Ectodermal cell (in vitro differentiated cells): ENCODE measurements at regions not wholly inside any gene's neighbourhood (a gene's known extent, or its start where the extent isn't known, plus 50 kb on each side); places are given as distances from the start of the nearest gene placed in this dataset.
"Not testable (repeated sequence)": the region's sequence is repeated elsewhere in the genome, so short reads cannot be mapped to it uniquely, and the experiment has no call there.

Source experiments
- H3K27ac ChIP-seq: 2 replicates; pipeline ENCODE4 v1.7.0; 2013; ENCODE audit warnings: mild to moderate bottlenecking, low read depth, low read length; ENCODE audit not compliant: insufficient read depth, poor library complexity, severe bottlenecking
- H3K27me3 ChIP-seq: 2 replicates; pipeline ENCODE4 v1.7.0; 2013; ENCODE audit warnings: mild to moderate bottlenecking, low read length; ENCODE audit not compliant: insufficient read depth, control insufficient read depth, poor library complexity, severe bottlenecking
- H3K36me3 ChIP-seq: one replicate; pipeline ENCODE4 v1.7.0; 2013; ENCODE audit warnings: low read length; ENCODE audit not compliant: control insufficient read depth, insufficient read depth
- H3K4me1 ChIP-seq: one replicate; pipeline ENCODE4 v1.7.0; 2013; ENCODE audit warnings: low read length; ENCODE audit not compliant: control insufficient read depth, insufficient read depth
- H3K4me3 ChIP-seq: 2 replicates; pipeline ENCODE4 v1.7.0; 2013; ENCODE audit warnings: low read depth, low read length, control low read depth; ENCODE audit not compliant: insufficient read depth
- H3K9me3 ChIP-seq: 2 replicates; pipeline ENCODE4 v1.7.0; 2013; ENCODE audit warnings: mild to moderate bottlenecking, low read length, moderate library complexity; ENCODE audit not compliant: control insufficient read depth
- WGBS, 2 experiments: methylation state at CpG; one replicate each; pipeline ENCODE4 v1.1.7; 2013; ENCODE audit warnings: missing lambda C conversion rate in 2 of 2; 5-methylcytosine and 5-hydroxymethylcytosine counted together

DNA sequence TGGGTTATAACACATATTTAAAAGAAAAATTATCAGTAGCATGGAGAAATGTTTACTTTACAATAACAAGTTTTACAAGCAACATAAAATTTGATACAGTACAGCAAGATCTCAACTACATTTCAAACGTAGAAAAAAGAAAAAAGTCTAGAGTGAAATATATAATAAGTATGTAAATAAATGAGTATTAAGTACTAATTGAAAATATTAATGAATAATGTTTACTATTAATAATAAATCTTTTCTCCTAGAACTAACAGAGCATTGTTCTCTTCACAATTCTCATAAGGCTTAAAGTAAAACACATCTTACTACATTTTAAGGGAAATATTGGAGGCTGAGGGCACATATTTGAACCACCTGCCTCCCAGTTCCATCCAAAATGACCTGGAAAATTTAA, 72.1 kb downstream of the TMEM212 start:
- H3K9me3 ChIP-seq, result no peaks in the 10 kb centered on the region
- no peaks in the 10 kb centered on the region for H3K36me3 ChIP-seq
- no peaks in the 10 kb centered on the region for H3K27me3 ChIP-seq
- no peak overlapping the region for H3K4me3 ChIP-seq
- no CpG with 5 or more reads among the region's 1 CpG for WGBS, 2 experiments
- no peak overlapping the region for H3K27ac ChIP-seq
- H3K4me1 ChIP-seq, result no peaks in the 10 kb centered on the region

DNA sequence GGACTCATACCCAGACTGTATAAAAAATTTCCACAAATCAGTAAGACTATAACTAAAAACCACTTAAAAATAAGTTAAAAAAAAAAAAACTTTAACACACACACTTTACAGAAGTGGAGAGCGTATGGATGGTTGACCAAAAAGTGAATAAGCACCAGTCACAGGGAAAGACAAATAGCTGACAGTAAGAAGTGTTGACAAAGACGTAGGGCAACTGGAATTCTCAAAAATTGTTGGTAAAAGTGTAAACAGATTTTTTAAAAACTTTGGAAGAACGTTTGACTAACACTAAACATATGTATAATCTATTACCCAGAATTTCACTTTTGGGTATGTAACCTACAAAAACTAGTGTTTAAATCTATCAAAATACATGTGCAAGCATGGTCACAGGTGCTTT, 73.7 kb downstream of the TMEM212 start:
- no peaks in the 10 kb centered on the region for H3K27me3 ChIP-seq
- H3K9me3 ChIP-seq, result no peaks in the 10 kb centered on the region
- 89 to 100% methylated on average over 2 of the region's 3 CpGs for WGBS, 2 experiments

DNA sequence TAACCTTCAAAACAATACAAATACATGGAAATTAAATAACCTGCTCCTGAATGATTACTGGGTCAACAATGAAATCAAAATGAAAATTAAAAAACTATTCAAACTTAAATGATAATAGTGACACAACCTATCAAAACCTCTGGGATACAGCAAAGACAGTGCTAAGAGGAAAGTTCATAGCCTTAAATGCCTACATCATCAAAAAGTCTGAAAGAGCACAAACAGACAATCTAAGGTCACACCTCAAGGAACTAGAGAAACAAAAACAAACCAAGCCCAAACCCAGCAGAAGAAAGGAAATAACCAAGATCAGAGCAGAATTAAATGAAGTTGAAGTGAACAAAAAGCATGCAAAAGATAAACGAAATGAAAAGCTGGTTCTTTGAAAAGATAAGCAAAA, 79.5 kb downstream of the TMEM212 start:
- not testable (repeated sequence) for H3K27me3 ChIP-seq, H3K27ac ChIP-seq, H3K9me3 ChIP-seq, H3K4me1 ChIP-seq, H3K4me3 ChIP-seq, H3K36me3 ChIP-seq
- 75 to 89% methylated on average over 1 of the region's 1 CpG for WGBS, 2 experiments

More for the DNA sequence above, 73.7 kb downstream of the TMEM212 start:
- no peaks in the 10 kb centered on the region for H3K36me3 ChIP-seq
- no peak overlapping the region for H3K27ac ChIP-seq
- no peak overlapping the region for H3K4me3 ChIP-seq
- no peaks in the 10 kb centered on the region for H3K4me1 ChIP-seq

DNA sequence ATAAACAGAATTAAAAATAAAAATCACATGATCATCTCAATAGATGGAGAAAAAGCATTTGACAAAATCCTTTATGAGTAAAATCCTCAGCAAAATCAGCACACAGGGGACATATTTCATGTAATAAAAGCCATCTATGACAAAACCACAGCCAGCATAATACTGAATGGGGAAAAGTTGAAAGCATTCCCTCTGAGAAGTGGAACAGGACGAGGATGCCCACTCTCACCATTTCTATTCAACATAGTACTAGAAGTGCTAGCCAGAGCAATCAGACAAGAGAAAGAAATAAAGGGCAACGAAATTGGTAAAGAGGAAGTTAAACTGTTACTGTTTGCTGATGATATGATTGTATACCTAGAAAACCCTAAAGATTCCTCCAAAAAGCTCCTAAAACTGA, 80.5 kb downstream of the TMEM212 start:
- not testable (repeated sequence) for H3K4me3 ChIP-seq, H3K4me1 ChIP-seq, H3K9me3 ChIP-seq, H3K27me3 ChIP-seq, H3K27ac ChIP-seq, H3K36me3 ChIP-seq
- WGBS, 2 experiments, result 100% methylated on average over 1 to 2 of the region's 2 CpGs

DNA sequence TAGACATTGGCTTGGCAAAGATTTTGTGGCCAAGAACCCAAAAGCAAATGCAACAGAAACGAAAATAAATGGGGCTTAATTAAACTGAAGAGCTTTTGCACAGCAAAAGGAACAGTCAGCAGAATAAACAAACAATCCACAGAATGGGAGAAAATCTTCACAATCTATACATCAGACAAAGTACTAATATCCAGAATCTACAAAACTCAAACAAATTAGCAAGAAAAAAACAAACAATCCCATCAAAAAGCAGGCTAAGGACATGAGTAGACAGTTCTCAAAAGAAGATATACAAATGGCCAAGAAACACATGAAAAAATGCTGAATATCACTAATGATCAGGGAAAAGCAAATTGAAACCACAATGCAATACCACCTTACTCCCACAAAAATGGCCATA, 81.7 kb downstream of the TMEM212 start:
- not testable (repeated sequence) for H3K9me3 ChIP-seq, H3K4me3 ChIP-seq, H3K4me1 ChIP-seq, H3K27ac ChIP-seq, H3K36me3 ChIP-seq, H3K27me3 ChIP-seq
- WGBS, 2 experiments, result 86 to 95% methylated on average over 1 of the region's 1 CpG

DNA sequence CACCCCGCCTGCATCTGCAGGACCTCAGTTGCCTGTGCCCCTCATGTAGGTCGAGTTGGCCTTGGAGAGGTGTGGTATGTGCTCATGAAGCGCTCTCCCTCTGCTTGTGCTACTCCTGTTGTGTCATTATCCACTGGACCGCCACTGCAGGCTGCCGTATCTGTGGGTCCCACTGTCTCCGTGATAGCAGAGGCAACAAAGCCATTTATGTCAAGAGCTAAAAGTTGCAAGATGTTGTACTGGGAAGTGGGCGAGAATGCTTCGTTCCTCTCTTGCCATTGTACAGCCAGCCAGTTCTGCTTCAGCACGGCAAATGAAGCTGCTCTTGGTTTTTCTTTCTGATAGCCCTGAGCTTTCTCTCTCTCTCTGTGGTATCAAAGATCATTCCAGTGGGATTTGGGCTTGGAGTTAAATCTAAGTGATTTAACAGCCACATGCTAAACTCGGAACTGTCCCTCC, 89.0 kb downstream of the TMEM212 start:
- Histone ChIP-seq H3K27me3 (no peaks in the 10 kb centered on the region), H3K27ac (no peak overlapping the region), H3K4me1 (no peaks in the 10 kb centered on the region), H3K9me3 (no peaks in the 10 kb centered on the region), H3K36me3 (no peaks in the 10 kb centered on the region), H3K4me3 (no peak overlapping the region)
- 92 to 94% methylated on average over 10 of the region's 10 CpGs for WGBS, 2 experiments

DNA sequence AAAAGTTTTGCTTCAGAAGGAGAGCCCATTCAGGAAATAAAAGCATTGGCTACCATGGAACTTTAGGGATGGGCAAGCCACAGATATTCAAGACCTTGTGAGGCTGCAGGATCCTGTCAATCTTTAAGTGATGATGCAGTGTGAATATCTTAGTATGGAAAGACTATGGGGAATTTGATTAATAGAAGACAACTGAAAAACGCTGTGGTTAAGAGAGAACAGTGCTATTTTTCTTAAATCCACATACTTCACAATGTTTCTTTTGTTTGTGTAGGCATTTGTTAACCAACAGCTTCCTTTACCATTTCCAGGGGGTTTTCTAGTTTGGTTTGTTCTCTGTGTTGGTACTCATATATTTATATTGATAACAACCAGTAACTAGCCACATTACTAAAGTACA, 90.3 kb downstream of the TMEM212 start:
- Histone ChIP-seq H3K4me3 (no peak overlapping the region), H3K9me3 (no peaks in the 10 kb centered on the region), H3K27me3 (no peaks in the 10 kb centered on the region), H3K4me1 (no peaks in the 10 kb centered on the region), H3K27ac (no peak overlapping the region), H3K36me3 (no peaks in the 10 kb centered on the region)
- WGBS, 2 experiments, result no CpG with 5 or more reads among the region's 1 CpG

DNA sequence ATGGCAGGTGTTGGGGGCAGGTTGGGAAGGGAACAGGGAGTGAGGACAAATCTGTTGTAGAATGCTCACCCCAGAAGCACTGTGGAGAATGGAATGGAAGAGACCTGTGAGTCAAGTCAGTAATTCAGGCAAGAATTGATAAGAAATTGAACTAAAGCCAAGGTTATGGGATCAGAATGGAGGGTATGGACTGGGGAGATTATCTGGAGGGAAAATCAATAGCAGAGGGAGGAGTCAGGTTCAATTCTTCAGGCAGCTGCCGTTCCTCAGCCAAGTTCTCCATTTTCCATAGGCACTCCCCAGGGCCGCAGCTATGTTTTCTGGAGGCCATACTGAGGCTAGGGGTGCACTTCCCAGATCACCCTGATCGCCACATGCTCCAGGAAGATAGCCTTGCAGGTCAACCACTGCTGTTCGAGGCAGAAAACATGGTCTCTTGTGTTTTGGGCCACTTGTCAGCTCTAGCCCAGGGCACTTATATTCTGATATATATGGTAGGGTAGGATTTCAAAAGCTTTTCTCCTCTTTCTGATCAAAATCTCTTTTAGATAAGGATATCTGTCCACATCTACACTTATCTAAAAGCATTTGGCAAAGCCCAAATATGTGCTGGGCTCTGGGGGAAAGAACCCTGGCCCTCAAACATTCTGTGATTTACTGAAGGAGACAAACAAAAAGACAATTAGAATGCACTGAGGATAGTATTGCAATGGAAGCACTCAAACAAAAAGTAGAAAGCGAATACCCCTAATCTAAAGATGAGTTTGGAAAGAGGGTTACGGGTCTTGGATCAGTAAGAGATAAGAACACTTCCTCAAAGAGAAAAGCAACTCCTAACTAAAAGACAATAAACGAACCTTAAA, 92.3 kb downstream of the TMEM212 start:
- Histone ChIP-seq H3K27me3 (no peaks in the 10 kb centered on the region), H3K36me3 (no peaks in the 10 kb centered on the region), H3K27ac (no peak overlapping the region), H3K4me3 (no peak overlapping the region), H3K4me1 (no peaks in the 10 kb centered on the region), H3K9me3 (no peaks in the 10 kb centered on the region)
- 81 to 91% methylated on average over 6 of the region's 7 CpGs for WGBS, 2 experiments

DNA sequence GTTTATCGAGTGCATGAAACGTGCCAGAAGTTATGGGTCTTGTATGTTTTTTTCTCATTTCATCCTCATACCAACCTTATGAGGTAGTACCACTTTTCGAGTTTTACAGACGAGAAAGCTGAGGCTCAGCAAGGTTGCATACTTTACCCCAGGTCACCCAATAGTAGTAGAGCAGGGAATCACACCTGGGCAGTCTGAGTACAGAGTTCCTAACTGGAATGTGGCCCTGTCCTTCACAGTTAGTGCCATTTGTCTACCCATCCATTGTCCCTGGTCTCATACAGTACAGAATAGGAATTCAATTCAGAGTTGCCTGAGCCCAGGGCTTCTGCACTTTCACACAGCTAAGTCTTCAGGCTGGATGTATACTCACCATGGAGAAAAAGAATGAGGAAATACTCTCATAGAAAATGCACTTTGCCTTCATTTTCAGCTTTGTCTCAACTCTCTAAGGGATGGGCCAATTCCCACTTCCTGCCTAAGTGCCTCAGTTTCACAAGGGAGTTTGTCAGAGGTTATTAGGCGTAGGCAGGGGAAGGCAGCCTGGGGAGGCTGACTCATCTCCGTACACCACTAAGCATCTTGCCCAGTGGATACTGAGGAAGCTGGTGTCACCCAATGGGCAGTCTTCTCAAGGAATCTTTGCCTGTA, 93.2 kb downstream of the TMEM212 start:
- Histone ChIP-seq H3K4me3 (no peak overlapping the region), H3K4me1 (no peaks in the 10 kb centered on the region), H3K9me3 (no peaks in the 10 kb centered on the region), H3K27me3 (no peaks in the 10 kb centered on the region), H3K36me3 (no peaks in the 10 kb centered on the region), H3K27ac (no peak overlapping the region)
- 89 to 94% methylated on average over 6 of the region's 6 CpGs for WGBS, 2 experiments

DNA sequence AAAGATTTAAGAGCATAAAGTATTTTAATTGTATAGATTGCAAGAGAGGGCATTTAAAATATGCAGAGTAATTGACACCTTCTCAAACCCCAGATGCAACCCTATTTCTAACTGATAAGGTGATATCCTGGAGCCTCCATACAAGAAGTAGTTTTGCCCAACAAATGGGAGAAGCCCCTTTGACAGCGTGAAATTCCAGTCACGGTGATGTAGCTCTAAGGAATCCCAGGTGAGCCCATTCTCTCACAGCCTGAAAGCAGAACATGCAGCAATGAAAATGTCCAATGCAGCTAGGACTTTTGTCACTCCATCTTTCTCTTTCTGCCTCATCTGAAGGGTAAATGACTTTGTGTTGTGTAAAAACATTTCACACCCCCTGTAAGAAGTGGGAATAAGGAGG, 96.4 kb downstream of the TMEM212 start:
- H3K27me3 ChIP-seq, result no peaks in the 10 kb centered on the region
- H3K9me3 ChIP-seq, result no peaks in the 10 kb centered on the region
- no peak overlapping the region for H3K4me3 ChIP-seq
- H3K27ac ChIP-seq, result no peak overlapping the region
- H3K4me1 ChIP-seq, result no peaks in the 10 kb centered on the region
- WGBS, 2 experiments, result 81 to 86% methylated on average over 2 of the region's 2 CpGs
- H3K36me3 ChIP-seq, result no peaks in the 10 kb centered on the region
